H1 (cell line): ENCODE measurements at regions not wholly inside any gene's neighbourhood (a gene's known extent, or its start where the extent isn't known, plus 50 kb on each side); places are given as distances from the start of the nearest gene placed in this dataset.

Experiments
- CTCF ChIA-PET: fragments of 300-600 bp; sonication (Branson Sonifier 250); formaldehyde crosslinking; loops from one replicate; lab custom pipeline; 2021; ENCODE audit not compliant: partially characterized antibody; lab: Charles Lee
- POLR2A ChIA-PET: fragments of 300-600 bp; sonication (Branson Sonifier 250); formaldehyde crosslinking; loops from one replicate; lab custom pipeline; 2021; ENCODE audit warnings: inconsistent platforms; ENCODE audit not compliant: partially characterized antibody; lab: Charles Lee
- DNase-seq, 2 experiments: peaks; one replicate each; pipeline versions ENCODE4 v3.0.0 to v3.0.0-alpha.2; 2010 to 2022; ENCODE audit warnings: low spot score in 2 of 2, low read depth in 1 of 2, mixed read lengths in 1 of 2
- FAIRE-seq: peaks from 2 replicates; lab custom pipeline; 2011; peaks lifted over from hg19 to GRCh38; lab: Jason Lieb, UNC
- H2AFZ ChIP-seq: 2 replicates; pipeline ENCODE4 v1.8.1; 2012; ENCODE audit warnings: low read length, inconsistent platforms
- H2AK5ac ChIP-seq: 2 replicates; pipeline ENCODE4 v1.6.1; 2013; ENCODE audit warnings: low read depth, low read length
- H2BK120ac ChIP-seq: replicated peaks from 2 replicates; pipeline ENCODE3; 2013; ENCODE audit warnings: low read depth, low read length, inconsistent platforms
- H2BK12ac ChIP-seq: 2 replicates; pipeline ENCODE4 v1.6.1; 2013; ENCODE audit warnings: low read depth, low read length
- H2BK15ac ChIP-seq: 2 replicates; pipeline ENCODE4 v1.6.1; 2013; ENCODE audit warnings: low read length
- H2BK20ac ChIP-seq: 2 replicates; pipeline ENCODE4 v1.6.1; 2013; ENCODE audit warnings: low read length
- H2BK5ac ChIP-seq: 2 replicates; pipeline ENCODE4 v1.6.1; 2013; ENCODE audit warnings: low read depth, low read length
- H3K14ac ChIP-seq: 2 replicates; pipeline ENCODE4 v1.6.1; 2013; ENCODE audit warnings: inconsistent platforms; ENCODE audit not compliant: insufficient read length
- H3K18ac ChIP-seq: 2 replicates; pipeline ENCODE4 v1.6.1; 2013; ENCODE audit warnings: low read length; ENCODE audit errors: extremely low read depth
- H3K23ac ChIP-seq: 2 replicates; pipeline ENCODE4 v1.6.1; 2013; ENCODE audit warnings: inconsistent platforms; ENCODE audit not compliant: insufficient read length
- H3K23me2 ChIP-seq: 2 replicates; pipeline ENCODE4 v1.6.1; 2013; ENCODE audit warnings: low read depth, low read length
- H3K27ac ChIP-seq: 2 replicates; pipeline ENCODE4 v1.6.1; 2011; ENCODE audit warnings: low read depth, low read length, inconsistent platforms
- H3K27me3 ChIP-seq, 4 experiments: replicated peaks in 1 of 4; 1 replicate in 1 of 4; 2 replicates in 3 of 4; pipeline versions ENCODE4 v1.6.1 to v1.8.1; 2011 to 2013; ENCODE audit warnings: low read length in 3 of 4, mild to moderate bottlenecking in 3 of 4, inconsistent platforms in 2 of 4, mixed read lengths in 2 of 4, moderate library complexity in 1 of 4; ENCODE audit not compliant: control insufficient read depth in 3 of 4, insufficient read depth in 3 of 4; ENCODE audit errors: extremely low read depth in 1 of 4
- H3K36me3 ChIP-seq, 4 experiments: 2 replicates each; pipeline versions ENCODE4 v1.6.1 to v1.8.1; 2011 to 2013; ENCODE audit warnings: mild to moderate bottlenecking in 4 of 4, low read length in 3 of 4, moderate library complexity in 2 of 4, control low read depth in 1 of 4, inconsistent platforms in 1 of 4; ENCODE audit not compliant: insufficient read depth in 4 of 4, control insufficient read depth in 2 of 4
- H3K4ac ChIP-seq: replicated peaks from 2 replicates; pipeline ENCODE3; 2013; ENCODE audit warnings: low read length, low read depth, mixed read lengths, inconsistent platforms; ENCODE audit not compliant: insufficient read length
- H3K4me1 ChIP-seq, 4 experiments: replicated peaks in 1 of 4; 1 replicate in 1 of 4; 2 replicates in 3 of 4; pipeline versions ENCODE4 v1.6.1 to v1.8.1; 2011 to 2013; ENCODE audit warnings: low read length in 3 of 4, inconsistent platforms in 2 of 4, mixed read lengths in 1 of 4; ENCODE audit not compliant: insufficient read depth in 4 of 4, control insufficient read depth in 3 of 4
- H3K4me2 ChIP-seq, 2 experiments: 2 replicates each; pipeline versions ENCODE4 v1.6.1 to v1.8.1; 2011 to 2013; ENCODE audit warnings: low read depth in 2 of 2, low read length in 2 of 2, control low read depth in 1 of 2, inconsistent platforms in 1 of 2, mild to moderate bottlenecking in 1 of 2; ENCODE audit not compliant: insufficient read depth in 1 of 2
- H3K4me3 ChIP-seq, 4 experiments: fragments of 200-600, 300-600 bp in 1 of 4; sonication (generic), shearing (Covaris generic), sonication (Bioruptor Twin) in 1 of 4; 2 replicates each; pipeline versions ENCODE4 v1.5.1 to v1.8.1; 2011 to 2016; ENCODE audit warnings: low read length in 4 of 4, low read depth in 3 of 4, control low read depth in 2 of 4, inconsistent platforms in 2 of 4, mild to moderate bottlenecking in 2 of 4, mixed read lengths in 1 of 4, moderate library complexity in 1 of 4; ENCODE audit not compliant: insufficient read depth in 2 of 4; ENCODE audit errors: extremely low read depth in 1 of 4
- H3K56ac ChIP-seq: replicated peaks from 2 replicates; pipeline ENCODE3; 2013; ENCODE audit warnings: low read depth, mild to moderate bottlenecking, mixed read lengths, low read length, inconsistent platforms; ENCODE audit not compliant: insufficient read length
- H3K79me1 ChIP-seq: 2 replicates; pipeline ENCODE4 v1.6.1; 2013; ENCODE audit warnings: low read depth, low read length, control low read depth
- H3K79me2 ChIP-seq, 2 experiments: 2 replicates each; pipeline versions ENCODE4 v1.6.1 to v1.8.1; 2012 to 2013; ENCODE audit warnings: low read length in 2 of 2, mild to moderate bottlenecking in 2 of 2, inconsistent platforms in 1 of 2; ENCODE audit not compliant: insufficient read depth in 2 of 2, control insufficient read depth in 1 of 2
- H3K9ac ChIP-seq, 4 experiments: replicated peaks in 1 of 4; 1 replicate in 1 of 4; 2 replicates in 3 of 4; pipeline versions ENCODE4 v1.6.1 to v1.8.1; 2011 to 2013; ENCODE audit warnings: low read depth in 3 of 4, low read length in 3 of 4, control low read depth in 2 of 4, mild to moderate bottlenecking in 2 of 4, moderate library complexity in 2 of 4, inconsistent platforms in 1 of 4; ENCODE audit errors: extremely low read depth in 1 of 4
- H3K9me3 ChIP-seq, 2 experiments: 2 replicates each; pipeline versions ENCODE4 v1.6.1 to v1.8.1; 2012 to 2013; ENCODE audit warnings: mild to moderate bottlenecking in 2 of 2, moderate library complexity in 2 of 2, control low read depth in 1 of 2, inconsistent platforms in 1 of 2, low read depth in 1 of 2, low read length in 1 of 2, mixed read lengths in 1 of 2; ENCODE audit not compliant: insufficient read depth in 2 of 2
- H4K20me1 ChIP-seq, 2 experiments: replicated peaks in 1 of 2; 2 replicates each; pipeline versions ENCODE3 to v1.8.1; 2011 to 2013; ENCODE audit warnings: inconsistent platforms in 2 of 2, low read length in 2 of 2, mild to moderate bottlenecking in 1 of 2; ENCODE audit not compliant: insufficient read depth in 2 of 2, control insufficient read depth in 1 of 2
- H4K5ac ChIP-seq: 2 replicates; pipeline ENCODE4 v1.6.1; 2013; ENCODE audit warnings: low read length, low read depth, mixed read lengths, inconsistent platforms; ENCODE audit not compliant: insufficient read length
- H4K8ac ChIP-seq: 2 replicates; pipeline ENCODE4 v1.8.0; 2013; ENCODE audit warnings: mild to moderate bottlenecking, moderate library complexity, low read length, inconsistent platforms; ENCODE audit not compliant: insufficient read depth; ENCODE audit errors: extremely low read depth
- H4K91ac ChIP-seq: replicated peaks from 2 replicates; pipeline ENCODE3; 2013; ENCODE audit warnings: low read length, mixed read lengths, inconsistent platforms; ENCODE audit not compliant: insufficient read length
- BACH1 ChIP-seq: IDR thresholded peaks from 2 replicates; pipeline ENCODE4 v1.6.1; 2012; ENCODE audit warnings: low read length, improper control_type of control experiment
- BRCA1 ChIP-seq: IDR thresholded peaks from 2 replicates; pipeline ENCODE4 v1.6.1; 2012; ENCODE audit warnings: low read depth, low read length, improper control_type of control experiment
- CHD1 ChIP-seq: IDR thresholded peaks from 2 replicates; pipeline ENCODE4 v1.6.1; 2012; ENCODE audit warnings: low read depth, low read length, improper control_type of control experiment
- CTBP2 ChIP-seq: IDR thresholded peaks from 2 replicates; pipeline ENCODE4 v1.7.0; 2011; ENCODE audit warnings: borderline replicate concordance, mild to moderate bottlenecking, moderate library complexity, mixed read lengths, low read length; ENCODE audit not compliant: insufficient read depth, insufficient read length
- CTCF ChIP-seq, 3 experiments: IDR thresholded peaks; 1 replicate in 2 of 3; 2 replicates in 1 of 3; pipeline versions ENCODE4 v1.5.1 to v1.6.1; 2011; ENCODE audit warnings: low read length in 3 of 3, mild to moderate bottlenecking in 3 of 3, inconsistent platforms in 2 of 3, low read depth in 1 of 3, moderate library complexity in 1 of 3; ENCODE audit not compliant: insufficient read depth in 1 of 3; ENCODE audit errors: control extremely low read depth in 1 of 3
- POU5F1 ChIP-seq: IDR thresholded peaks from 2 replicates; pipeline ENCODE4 v1.6.1; 2011; ENCODE audit warnings: low read depth, mild to moderate bottlenecking, low read length, moderate library complexity
- RAD21 ChIP-seq, 2 experiments: IDR thresholded peaks in 1 of 2; conservative IDR thresholded peaks in 1 of 2; 2 replicates each; pipeline ENCODE4 v1.6.1; 2011; ENCODE audit warnings: low read depth in 2 of 2, low read length in 2 of 2, improper control_type of control experiment in 1 of 2, inconsistent platforms in 1 of 2, mild to moderate bottlenecking in 1 of 2, moderate library complexity in 1 of 2
- TAF1 ChIP-seq: IDR thresholded peaks from 2 replicates; pipeline ENCODE4 v1.6.1; 2011; ENCODE audit warnings: mild to moderate bottlenecking, low read depth, low read length
- TAF7 ChIP-seq: optimal IDR thresholded peaks from 2 replicates; pipeline ENCODE3; 2011; ENCODE audit warnings: low read depth, mild to moderate bottlenecking, inconsistent platforms, low read length, moderate library complexity, borderline replicate concordance
- USF2 ChIP-seq: IDR thresholded peaks from 2 replicates; pipeline ENCODE4 v1.6.1; 2011; ENCODE audit warnings: low read length, improper control_type of control experiment
- WGBS, 2 experiments: shearing (Covaris generic) in 1 of 2; methylation state at CpG; one replicate each; pipeline versions ENCODE4 v1.1.6 to v1.1.7; 2013 to 2015; ENCODE audit warnings: low lambda C conversion rate in 2 of 2, mixed read lengths in 2 of 2, inconsistent platforms in 1 of 2, low coverage in 1 of 2, missing lambda C conversion rate in 1 of 2; ENCODE audit not compliant: insufficient replicate concordance in 2 of 2, insufficient coverage in 1 of 2, insufficient read length in 1 of 2; ENCODE audit errors: extremely low coverage in 1 of 2, missing lambda C conversion rate in 1 of 2; 5-methylcytosine and 5-hydroxymethylcytosine counted together

GRCh38 chr4:17066236-17066635 lies 167.8 kb upstream of the LDB2 start:
- Histone ChIP-seq H3K23ac (no peak overlapping the region), H3K14ac (no peak overlapping the region), H3K27ac (no peak overlapping the region), H2AFZ (no peak overlapping the region), H3K9me3 (no peaks in the 10 kb centered on the region), H4K8ac (no peak overlapping the region), H4K5ac (no peak overlapping the region), H3K36me3 (no peaks in the 10 kb centered on the region), H3K27me3 (no peaks in the 10 kb centered on the region), H3K23me2 (no peaks in the 10 kb centered on the region), H3K4me3 (no peak overlapping the region), H3K4me1 (no peaks in the 10 kb centered on the region), H3K79me2 (no peaks in the 10 kb centered on the region), H3K56ac (no peak overlapping the region), H3K4me2 (no peak overlapping the region), H2BK120ac (no peak overlapping the region), H2BK12ac (no peak overlapping the region), H2BK20ac (no peak overlapping the region), H2BK15ac (no peak overlapping the region), H2BK5ac (no peak overlapping the region), H3K9ac (no peak overlapping the region), H2AK5ac (no peak overlapping the region), H3K4ac (no peak overlapping the region), H3K79me1 (no peaks in the 10 kb centered on the region), H4K20me1 (no peaks in the 10 kb centered on the region), H3K18ac (no peak overlapping the region), H4K91ac (no peak overlapping the region)
- ChIA-PET CTCF (interaction anchor here (0.8 kb wide), 1 partner anchor 48 kb away, joined by 4 read pairs; no protein-coding TSS in a partner anchor), POLR2A (interaction anchor here (0.6 kb wide), 1 partner anchor 12 kb away, joined by 3 read pairs; no protein-coding TSS in a partner anchor)
- DNase-seq (no peak), FAIRE-seq (no peak)
- WGBS, 2 experiments, result 95% methylated on average over 1 of the region's 1 CpG; no CpG with 5 or more reads in 1 of the 2 experiments
- TF ChIP-seq RAD21 (IDR thresholded peaks at IDR 0.05 in 1 of 2, conservative IDR thresholded peaks at IDR 0.05 in 1 of 2; ENCODE audit: low read depth in 2 of 2, low read length in 2 of 2) (no peak), USF2 (no peak), TAF1 (no peak), POU5F1 (no peak), TAF7 (no peak), CHD1 (no peak), CTCF (IDR thresholded peaks at IDR 0.05; ENCODE audit: control extremely low read depth in 1 of 3, insufficient read depth in 1 of 3, low read depth in 1 of 3, low read length in 3 of 3) (no peak), BRCA1 (no peak), BACH1 (no peak), CTBP2 (no peak)
